GM12878 (cell line): ENCODE measurements at regions not wholly inside any gene's neighbourhood (a gene's known extent, or its start where the extent isn't known, plus 50 kb on each side); places are given as distances from the start of the nearest gene placed in this dataset.

ENCODE experiments used
- ATAC-seq: fragments of 200-7000 bp; cut with Tn5 transposase; 3 replicates; pipeline ENCODE4 v1.9.1; 2020; ENCODE audit warnings: mild to moderate bottlenecking, moderate library complexity
- BruUV-seq: library from RNA; stranded (reverse); fragments of 400-500 nt; replicated peaks from 2 replicates; lab custom pipeline; 2021; lab: Mats Ljungman, UMichigan
- CTCF ChIA-PET: fragments of 300-600 bp; sonication (Branson Sonifier 250); formaldehyde crosslinking; extraction: SDS; loops from one replicate; lab custom pipeline; 2021; ENCODE audit warnings: inconsistent platforms; lab: Yijun Ruan, JAX
- POLR2A ChIA-PET: fragments of 350-600 bp; formaldehyde crosslinking; extraction: SDS; loops from one replicate; lab custom pipeline; 2021; ENCODE audit warnings: inconsistent platforms; lab: Charles Lee
- RAD21 ChIA-PET: fragments of 300-600 bp; sonication (Branson Sonifier 250); formaldehyde crosslinking; loops from one replicate; lab custom pipeline; 2023; ENCODE audit warnings: antibody characterized with exemption; ENCODE audit not compliant: unreplicated experiment; lab: Charles Lee
- SMC1A ChIA-PET: fragments of 300-600 bp; sonication (Branson Sonifier 250); formaldehyde crosslinking; loops from one replicate; lab custom pipeline; 2023; ENCODE audit not compliant: unreplicated experiment, uncharacterized antibody; lab: Charles Lee
- DNase-seq: peaks from one replicate; pipeline ENCODE4 v3.0.0-alpha.2; 2011; ENCODE audit warnings: low read depth, low spot score
- FAIRE-seq: peaks from 3 replicates; lab custom pipeline; 2011; peaks lifted over from hg19 to GRCh38; lab: Jason Lieb, UNC
- H2AFZ ChIP-seq: 2 replicates; pipeline ENCODE4 v1.6.0; 2011; ENCODE audit warnings: low read depth, low read length, control low read depth; ENCODE audit not compliant: control insufficient read depth
- H3K27ac ChIP-seq: 2 replicates; pipeline ENCODE4 v1.5.1; 2011; ENCODE audit warnings: control low read depth; ENCODE audit not compliant: control insufficient read depth, insufficient read depth
- H3K27me3 ChIP-seq, 2 experiments: replicated peaks in 1 of 2; 2 replicates each; pipeline versions ENCODE4 v1.6.0 to v1.6.1; 2011; ENCODE audit warnings: low read length in 1 of 2; ENCODE audit not compliant: control insufficient read depth in 2 of 2, insufficient read depth in 2 of 2
- H3K36me3 ChIP-seq, 2 experiments: 2 replicates each; pipeline ENCODE4 v1.5.1; 2011; ENCODE audit warnings: low read length in 1 of 2; ENCODE audit not compliant: control insufficient read depth in 2 of 2, insufficient read depth in 2 of 2
- H3K4me1 ChIP-seq: 2 replicates; pipeline ENCODE4 v1.6.1; 2011; ENCODE audit warnings: mild to moderate bottlenecking, low read length, moderate library complexity, mixed read lengths; ENCODE audit not compliant: control insufficient read depth, insufficient read depth
- H3K4me2 ChIP-seq: 2 replicates; pipeline ENCODE4 v1.6.0; 2011; ENCODE audit warnings: control low read depth; ENCODE audit not compliant: control insufficient read depth, insufficient read depth
- H3K4me3 ChIP-seq: fragments of 200-600 bp; sonication (generic); 2 replicates; pipeline ENCODE4 v1.5.1; 2016
- H3K79me2 ChIP-seq: 2 replicates; pipeline ENCODE4 v1.6.0; 2011; ENCODE audit warnings: low read length; ENCODE audit not compliant: control insufficient read depth, insufficient read depth
- H3K9ac ChIP-seq: 2 replicates; pipeline ENCODE4 v1.8.0; 2011; ENCODE audit warnings: low read length, control low read depth, mixed read lengths; ENCODE audit not compliant: control insufficient read depth, insufficient read depth
- H3K9me3 ChIP-seq: replicated peaks from 3 replicates; pipeline ENCODE4 v1.5.1; 2011; ENCODE audit warnings: mild to moderate bottlenecking, low read length; ENCODE audit not compliant: control insufficient read depth, insufficient read depth
- H4K20me1 ChIP-seq: 2 replicates; pipeline ENCODE4 v1.6.0; 2011; ENCODE audit not compliant: control insufficient read depth, insufficient read depth
- ATF7 ChIP-seq: fragments of 450-650 bp; IDR thresholded peaks from 2 replicates; pipeline ENCODE4 v1.6.1; 2016; ENCODE audit warnings: low read depth, mild to moderate bottlenecking
- BCL11A ChIP-seq: IDR thresholded peaks from 2 replicates; pipeline ENCODE4 v1.6.1; 2011; ENCODE audit warnings: low read depth, low read length
- CBX5 ChIP-seq: sonication (generic); IDR thresholded peaks from 2 replicates; pipeline ENCODE4 v1.6.1; 2016; ENCODE audit warnings: low read depth, moderate library complexity, mild to moderate bottlenecking, inconsistent platforms
- EZH2 ChIP-seq: IDR thresholded peaks from 2 replicates; pipeline ENCODE4 v1.6.1; 2012; ENCODE audit warnings: low read depth, mild to moderate bottlenecking, control low read depth, inconsistent platforms, low read length, borderline replicate concordance; ENCODE audit not compliant: control insufficient read depth
- GATAD2B ChIP-seq: fragments of 450-650 bp; conservative IDR thresholded peaks from 2 replicates; pipeline ENCODE4 v1.6.1; 2017; ENCODE audit warnings: low read depth, mild to moderate bottlenecking, moderate library complexity
- HDAC6 ChIP-seq: fragments of 200-600 bp; sonication (generic); IDR thresholded peaks from one replicate; pipeline ENCODE4 v1.8.0; 2017; ENCODE audit warnings: antibody characterized with exemption; ENCODE audit not compliant: unreplicated experiment
- MEF2B ChIP-seq: fragments of 450-650 bp; IDR thresholded peaks from 2 replicates; pipeline ENCODE4 v1.6.1; 2018; ENCODE audit warnings: mild to moderate bottlenecking, moderate library complexity; ENCODE audit not compliant: partially characterized antibody, poor library complexity, severe bottlenecking
- PML ChIP-seq: IDR thresholded peaks from 2 replicates; pipeline ENCODE4 v1.6.1; 2012; ENCODE audit warnings: low read length, inconsistent platforms
- YY1 ChIP-seq: IDR thresholded peaks from 2 replicates; pipeline ENCODE4 v1.6.1; 2011; ENCODE audit warnings: low read depth, mild to moderate bottlenecking, low read length
- ZNF384 ChIP-seq: IDR thresholded peaks from 2 replicates; pipeline ENCODE4 v1.6.1; 2012; ENCODE audit warnings: low read depth, mild to moderate bottlenecking, low read length, improper control_type of control experiment, borderline replicate concordance
- WGBS: methylation state at CpG from one replicate; pipeline ENCODE4 v1.1.6; 2016; ENCODE audit warnings: low lambda C conversion rate; ENCODE audit not compliant: insufficient replicate concordance, insufficient coverage; ENCODE audit errors: missing lambda C conversion rate; 5-methylcytosine and 5-hydroxymethylcytosine counted together
- in situ Hi-C: fragments of 300-500 bp; cut with MboI; formaldehyde crosslinking; loops from 9 replicates; pipeline ENCODE4 v1.14.3; 2018; ENCODE audit warnings: mixed read lengths
- intact Hi-C: fragments of 100-400 bp; cut with micrococcal nuclease; formaldehyde crosslinking; loops from one replicate; pipeline ENCODE4 v1.14.2; 2022; ENCODE audit not compliant: unreplicated experiment
- TF ChIP-seq, protein P1 (sequence below): fragments of 450-650 bp; IDR thresholded peaks from 2 replicates; pipeline ENCODE4 v1.6.1; 2017; ENCODE audit warnings: mild to moderate bottlenecking, low read depth, inconsistent platforms; ENCODE audit not compliant: poor library complexity, severe bottlenecking
- TF ChIP-seq, protein P2 (sequence below): fragments of 150-350 bp; IDR thresholded peaks from 2 replicates; pipeline ENCODE4 v1.6.1; 2014; ENCODE audit warnings: mild to moderate bottlenecking, low read depth, low read length
- TF ChIP-seq, protein P3 (sequence below): fragments of 450-650 bp; IDR thresholded peaks from 2 replicates; pipeline ENCODE4 v1.6.1; 2018; ENCODE audit warnings: mild to moderate bottlenecking, low read depth, moderate library complexity; ENCODE audit not compliant: partially characterized antibody
- TF ChIP-seq, protein P4 (sequence below): fragments of 450-650 bp; formaldehyde crosslinking; IDR thresholded peaks from 2 replicates; pipeline ENCODE4 v1.4.0; 2022; ENCODE audit warnings: mild to moderate bottlenecking, moderate library complexity

DNA sequence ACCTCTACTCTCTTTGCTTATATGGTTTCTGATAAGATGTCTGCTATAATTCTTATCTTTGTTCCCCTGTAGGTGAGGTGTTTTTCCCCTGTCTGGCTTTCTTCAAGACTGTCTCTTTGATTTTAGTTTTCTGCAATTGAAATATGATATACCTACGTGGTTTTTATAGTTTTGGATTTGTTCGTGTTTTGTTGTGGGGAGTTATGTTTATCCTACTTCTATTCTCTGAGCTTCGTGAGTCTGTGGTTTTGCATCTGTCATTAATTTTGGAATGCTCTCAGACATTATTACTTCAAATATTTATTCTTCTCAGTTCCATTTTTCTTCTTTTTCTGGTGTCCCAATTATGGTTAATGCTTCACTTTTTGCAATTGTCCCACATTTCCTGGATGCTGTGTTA, 521.3 kb downstream of the KCTD16 start:
- H2AFZ ChIP-seq, result no peak overlapping the region
- WGBS, result 16% methylated on average over 3 of the region's 3 CpGs
- H3K4me2 ChIP-seq, result no peak overlapping the region
- H3K4me3 ChIP-seq, result no peak overlapping the region
- no peaks in the 10 kb centered on the region for H3K4me1 ChIP-seq
- H3K79me2 ChIP-seq, result no peaks in the 10 kb centered on the region
- H3K27me3 ChIP-seq, result no peaks in the 10 kb centered on the region
- FAIRE-seq (no peak), DNase-seq (no peak), ATAC-seq (no peak)
- H3K9me3 ChIP-seq, result no peaks in the 10 kb centered on the region
- ChIA-PET RAD21 (no interaction called here), SMC1A (no interaction called here), CTCF (no interaction called here), POLR2A (no interaction called here)
- H3K36me3 ChIP-seq, result no peaks in the 10 kb centered on the region
- H4K20me1 ChIP-seq, result no peaks in the 10 kb centered on the region
- no TSS peak for BruUV-seq
- no peak overlapping the region for H3K27ac ChIP-seq
- no peak overlapping the region for H3K9ac ChIP-seq
- in situ Hi-C loops, result no loop called here
- intact Hi-C loops, result no loop called here
- TF ChIP-seq, protein P1, sequence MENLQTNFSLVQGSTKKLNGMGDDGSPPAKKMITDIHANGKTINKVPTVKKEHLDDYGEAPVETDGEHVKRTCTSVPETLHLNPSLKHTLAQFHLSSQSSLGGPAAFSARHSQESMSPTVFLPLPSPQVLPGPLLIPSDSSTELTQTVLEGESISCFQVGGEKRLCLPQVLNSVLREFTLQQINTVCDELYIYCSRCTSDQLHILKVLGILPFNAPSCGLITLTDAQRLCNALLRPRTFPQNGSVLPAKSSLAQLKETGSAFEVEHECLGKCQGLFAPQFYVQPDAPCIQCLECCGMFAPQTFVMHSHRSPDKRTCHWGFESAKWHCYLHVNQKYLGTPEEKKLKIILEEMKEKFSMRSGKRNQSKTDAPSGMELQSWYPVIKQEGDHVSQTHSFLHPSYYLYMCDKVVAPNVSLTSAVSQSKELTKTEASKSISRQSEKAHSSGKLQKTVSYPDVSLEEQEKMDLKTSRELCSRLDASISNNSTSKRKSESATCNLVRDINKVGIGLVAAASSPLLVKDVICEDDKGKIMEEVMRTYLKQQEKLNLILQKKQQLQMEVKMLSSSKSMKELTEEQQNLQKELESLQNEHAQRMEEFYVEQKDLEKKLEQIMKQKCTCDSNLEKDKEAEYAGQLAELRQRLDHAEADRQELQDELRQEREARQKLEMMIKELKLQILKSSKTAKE, result no peak
- TF ChIP-seq, protein P2, sequence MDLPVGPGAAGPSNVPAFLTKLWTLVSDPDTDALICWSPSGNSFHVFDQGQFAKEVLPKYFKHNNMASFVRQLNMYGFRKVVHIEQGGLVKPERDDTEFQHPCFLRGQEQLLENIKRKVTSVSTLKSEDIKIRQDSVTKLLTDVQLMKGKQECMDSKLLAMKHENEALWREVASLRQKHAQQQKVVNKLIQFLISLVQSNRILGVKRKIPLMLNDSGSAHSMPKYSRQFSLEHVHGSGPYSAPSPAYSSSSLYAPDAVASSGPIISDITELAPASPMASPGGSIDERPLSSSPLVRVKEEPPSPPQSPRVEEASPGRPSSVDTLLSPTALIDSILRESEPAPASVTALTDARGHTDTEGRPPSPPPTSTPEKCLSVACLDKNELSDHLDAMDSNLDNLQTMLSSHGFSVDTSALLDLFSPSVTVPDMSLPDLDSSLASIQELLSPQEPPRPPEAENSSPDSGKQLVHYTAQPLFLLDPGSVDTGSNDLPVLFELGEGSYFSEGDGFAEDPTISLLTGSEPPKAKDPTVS, result no peak
- TF ChIP-seq, protein P3, sequence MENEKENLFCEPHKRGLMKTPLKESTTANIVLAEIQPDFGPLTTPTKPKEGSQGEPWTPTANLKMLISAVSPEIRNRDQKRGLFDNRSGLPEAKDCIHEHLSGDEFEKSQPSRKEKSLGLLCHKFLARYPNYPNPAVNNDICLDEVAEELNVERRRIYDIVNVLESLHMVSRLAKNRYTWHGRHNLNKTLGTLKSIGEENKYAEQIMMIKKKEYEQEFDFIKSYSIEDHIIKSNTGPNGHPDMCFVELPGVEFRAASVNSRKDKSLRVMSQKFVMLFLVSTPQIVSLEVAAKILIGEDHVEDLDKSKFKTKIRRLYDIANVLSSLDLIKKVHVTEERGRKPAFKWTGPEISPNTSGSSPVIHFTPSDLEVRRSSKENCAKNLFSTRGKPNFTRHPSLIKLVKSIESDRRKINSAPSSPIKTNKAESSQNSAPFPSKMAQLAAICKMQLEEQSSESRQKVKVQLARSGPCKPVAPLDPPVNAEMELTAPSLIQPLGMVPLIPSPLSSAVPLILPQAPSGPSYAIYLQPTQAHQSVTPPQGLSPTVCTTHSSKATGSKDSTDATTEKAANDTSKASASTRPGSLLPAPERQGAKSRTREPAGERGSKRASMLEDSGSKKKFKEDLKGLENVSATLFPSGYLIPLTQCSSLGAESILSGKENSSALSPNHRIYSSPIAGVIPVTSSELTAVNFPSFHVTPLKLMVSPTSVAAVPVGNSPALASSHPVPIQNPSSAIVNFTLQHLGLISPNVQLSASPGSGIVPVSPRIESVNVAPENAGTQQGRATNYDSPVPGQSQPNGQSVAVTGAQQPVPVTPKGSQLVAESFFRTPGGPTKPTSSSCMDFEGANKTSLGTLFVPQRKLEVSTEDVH, result no peak
- TF ChIP-seq EZH2, result no peak
- TF ChIP-seq, protein P4, sequence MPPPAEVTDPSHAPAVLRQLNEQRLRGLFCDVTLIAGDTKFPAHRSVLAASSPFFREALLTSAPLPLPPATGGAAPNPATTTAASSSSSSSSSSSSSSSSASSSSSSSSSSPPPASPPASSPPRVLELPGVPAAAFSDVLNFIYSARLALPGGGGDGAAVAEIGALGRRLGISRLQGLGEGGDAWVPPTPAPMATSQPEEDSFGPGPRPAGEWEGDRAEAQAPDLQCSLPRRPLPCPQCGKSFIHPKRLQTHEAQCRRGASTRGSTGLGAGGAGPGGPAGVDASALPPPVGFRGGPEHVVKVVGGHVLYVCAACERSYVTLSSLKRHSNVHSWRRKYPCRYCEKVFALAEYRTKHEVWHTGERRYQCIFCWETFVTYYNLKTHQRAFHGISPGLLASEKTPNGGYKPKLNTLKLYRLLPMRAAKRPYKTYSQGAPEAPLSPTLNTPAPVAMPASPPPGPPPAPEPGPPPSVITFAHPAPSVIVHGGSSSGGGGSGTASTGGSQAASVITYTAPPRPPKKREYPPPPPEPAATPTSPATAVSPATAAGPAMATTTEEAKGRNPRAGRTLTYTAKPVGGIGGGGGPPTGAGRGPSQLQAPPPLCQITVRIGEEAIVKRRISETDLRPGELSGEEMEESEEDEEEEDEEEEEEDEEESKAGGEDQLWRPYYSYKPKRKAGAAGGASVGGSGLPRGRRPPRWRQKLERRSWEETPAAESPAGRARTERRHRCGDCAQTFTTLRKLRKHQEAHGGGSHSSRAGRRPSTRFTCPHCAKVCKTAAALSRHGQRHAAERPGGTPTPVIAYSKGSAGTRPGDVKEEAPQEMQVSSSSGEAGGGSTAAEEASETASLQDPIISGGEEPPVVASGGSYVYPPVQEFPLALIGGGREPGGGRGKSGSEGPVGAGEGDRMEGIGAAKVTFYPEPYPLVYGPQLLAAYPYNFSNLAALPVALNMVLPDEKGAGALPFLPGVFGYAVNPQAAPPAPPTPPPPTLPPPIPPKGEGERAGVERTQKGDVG (CRISPR knock-in tag), result no peak
- no peak for TF ChIP-seq GATAD2B
- no peak for TF ChIP-seq MEF2B
- no peak for TF ChIP-seq BCL11A
- no peak for TF ChIP-seq HDAC6
- no peak for TF ChIP-seq YY1
- TF ChIP-seq ATF7, result no peak
- no peak for TF ChIP-seq ZNF384
- TF ChIP-seq CBX5, result no peak
- TF ChIP-seq PML, result no peak
